ENCODE measurements at regions not wholly inside any gene's neighbourhood (a gene's known extent, or its start where the extent isn't known, plus 50 kb on each side); places are given as distances from the start of the nearest gene placed in this dataset.

GRCh38 chr17:79335456-79335855, 260.8 kb downstream of the ENGASE start:
- TF ChIP-seq, protein P1, sequence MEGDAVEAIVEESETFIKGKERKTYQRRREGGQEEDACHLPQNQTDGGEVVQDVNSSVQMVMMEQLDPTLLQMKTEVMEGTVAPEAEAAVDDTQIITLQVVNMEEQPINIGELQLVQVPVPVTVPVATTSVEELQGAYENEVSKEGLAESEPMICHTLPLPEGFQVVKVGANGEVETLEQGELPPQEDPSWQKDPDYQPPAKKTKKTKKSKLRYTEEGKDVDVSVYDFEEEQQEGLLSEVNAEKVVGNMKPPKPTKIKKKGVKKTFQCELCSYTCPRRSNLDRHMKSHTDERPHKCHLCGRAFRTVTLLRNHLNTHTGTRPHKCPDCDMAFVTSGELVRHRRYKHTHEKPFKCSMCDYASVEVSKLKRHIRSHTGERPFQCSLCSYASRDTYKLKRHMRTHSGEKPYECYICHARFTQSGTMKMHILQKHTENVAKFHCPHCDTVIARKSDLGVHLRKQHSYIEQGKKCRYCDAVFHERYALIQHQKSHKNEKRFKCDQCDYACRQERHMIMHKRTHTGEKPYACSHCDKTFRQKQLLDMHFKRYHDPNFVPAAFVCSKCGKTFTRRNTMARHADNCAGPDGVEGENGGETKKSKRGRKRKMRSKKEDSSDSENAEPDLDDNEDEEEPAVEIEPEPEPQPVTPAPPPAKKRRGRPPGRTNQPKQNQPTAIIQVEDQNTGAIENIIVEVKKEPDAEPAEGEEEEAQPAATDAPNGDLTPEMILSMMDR (IDR thresholded peaks at IDR 0.05; ENCODE audit: insufficient read depth, missing control alignments) = no peak

GRCh38 chr17:79332011-79332554, 257.5 kb downstream of the ENGASE start:
- DNase-seq (ENCODE audit: insufficient read length, low spot score) (no peak), FAIRE-seq (no peak)
- TF ChIP-seq, protein P1 (IDR thresholded peaks at IDR 0.05; ENCODE audit: insufficient read depth, missing control alignments) = no peak

More at GRCh38 chr17:79335456-79335855, 260.8 kb downstream of the ENGASE start:
- FAIRE-seq = no peak
- DNase-seq (ENCODE audit: insufficient read length, low spot score) = no peak

- no peak for DNase-seq (ENCODE audit: insufficient read length, low spot score)
- TF ChIP-seq, protein P1 (IDR thresholded peaks at IDR 0.05; ENCODE audit: insufficient read depth, missing control alignments) = no peak
- no peak for FAIRE-seq
Observed at GRCh38 chr17:79331492-79331891, 256.9 kb downstream of the ENGASE start.

- DNase-seq (ENCODE audit: insufficient read length, low spot score) (no peak), FAIRE-seq (no peak)
- TF ChIP-seq, protein P1 (IDR thresholded peaks at IDR 0.05; ENCODE audit: insufficient read depth, missing control alignments) = no peak
Observed at GRCh38 chr17:79330696-79331095, 256.1 kb downstream of the ENGASE start.

- DNase-seq (ENCODE audit: insufficient read length, low spot score) (no peak), FAIRE-seq (no peak)
- TF ChIP-seq, protein P1 (IDR thresholded peaks at IDR 0.05; ENCODE audit: insufficient read depth, missing control alignments) = no peak
Observed at GRCh38 chr17:79330229-79330628, 255.6 kb downstream of the ENGASE start.

DNA sequence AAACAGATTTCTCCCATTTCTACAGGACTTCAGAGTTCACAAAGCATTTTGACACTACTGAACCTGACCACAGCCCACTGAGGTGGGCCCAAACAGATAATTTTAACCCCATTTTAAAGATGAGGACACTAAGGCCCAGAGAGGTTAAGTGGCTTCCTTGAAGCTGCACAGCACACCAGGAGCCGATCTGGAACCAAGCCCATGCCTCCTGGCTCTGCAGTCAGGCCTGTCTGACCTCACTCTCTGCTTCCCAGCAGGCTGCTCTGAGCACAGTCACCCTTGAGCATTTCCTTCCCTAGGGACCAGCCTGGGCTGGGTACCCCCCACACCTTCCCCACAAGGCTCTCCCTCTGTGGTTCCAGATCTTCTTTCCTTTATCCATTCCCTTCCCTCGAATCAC, 252.2 kb downstream of the ENGASE start:
- DNase-seq (ENCODE audit: insufficient read length, low spot score) (no peak), FAIRE-seq (no peak)
- TF ChIP-seq, protein P1 (IDR thresholded peaks at IDR 0.05; ENCODE audit: insufficient read depth, missing control alignments) = no peak

DNA sequence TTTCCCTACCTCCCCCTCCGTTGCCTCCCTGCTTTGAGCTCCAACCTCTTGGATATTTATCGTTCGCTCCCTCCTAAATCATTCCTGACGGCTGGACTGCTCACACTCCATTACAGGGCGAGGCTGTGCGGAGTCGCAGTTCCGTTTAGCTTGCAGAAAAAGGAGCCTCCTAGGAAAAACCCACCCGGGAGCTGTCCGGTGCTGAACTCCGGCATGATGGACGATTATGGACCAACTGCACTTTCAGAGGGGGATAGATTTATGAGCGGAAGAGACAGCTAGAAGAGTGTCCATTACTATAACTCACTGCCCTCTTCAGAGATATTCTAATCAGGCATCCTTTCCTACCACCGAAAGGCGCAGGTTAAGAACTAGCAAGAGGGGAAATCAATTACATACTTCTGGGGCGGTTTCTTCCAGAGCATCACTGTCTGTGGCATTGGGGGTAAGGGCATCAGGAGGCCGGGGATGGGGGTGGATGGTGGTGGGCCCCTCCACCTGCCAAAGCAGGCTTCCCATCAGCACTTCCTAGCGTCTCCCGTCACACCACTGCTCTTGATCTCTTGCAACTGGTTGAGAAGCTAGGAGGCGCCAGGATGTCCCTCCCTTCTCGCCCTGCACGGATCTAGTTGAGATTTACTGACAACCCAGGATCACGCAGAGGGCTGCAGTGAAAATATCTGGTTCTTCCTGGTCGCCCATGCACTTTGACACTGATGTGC, 251.2 kb downstream of the ENGASE start:
- DNase-seq (ENCODE audit: insufficient read length, low spot score) (no peak), FAIRE-seq (no peak)
- TF ChIP-seq, protein P1 (IDR thresholded peaks at IDR 0.05; ENCODE audit: insufficient read depth, missing control alignments) = no peak
